ENCODE measurements at regions not wholly inside any gene's neighbourhood (a gene's known extent, or its start where the extent isn't known, plus 50 kb on each side); places are given as distances from the start of the nearest gene placed in this dataset.

- H3K27ac ChIP-seq: no peak overlapping the region
These were observed 159.7 kb upstream of the BMP4 start for GRCh38 chr14:54116198-54116885.

GRCh38 chr14:54116972-54117371, 160.3 kb upstream of the BMP4 start:
- TF ChIP-seq EP300 (IDR thresholded peaks at IDR 0.05): no peak
- no peak for TF ChIP-seq POLR2A (IDR thresholded peaks at IDR 0.05)
- TF ChIP-seq POLR2AphosphoS5 (IDR thresholded peaks at IDR 0.05): no peak
- TF ChIP-seq CTCF (IDR thresholded peaks at IDR 0.05): no peak
- Histone ChIP-seq H3K4me1 (no peaks in the 10 kb centered on the region), H3K4me3 (no peak overlapping the region), H3K27ac (no peak overlapping the region), H3K27me3 (no peaks in the 10 kb centered on the region), H3K9me3 (no peaks in the 10 kb centered on the region), H3K36me3 (no peaks in the 10 kb centered on the region)
- WGBS, 2 donors: 53 to 80% methylated on average over 2 of the region's 2 CpGs
- no peak for DNase-seq
- intact Hi-C loops (cut with DNase I): no loop called here

More at GRCh38 chr14:54116198-54116885, 159.7 kb upstream of the BMP4 start:
- no peaks in the 10 kb centered on the region for H3K4me1 ChIP-seq
- intact Hi-C loops (cut with DNase I): no loop called here
- H3K27me3 ChIP-seq: no peaks in the 10 kb centered on the region
- H3K36me3 ChIP-seq: no peaks in the 10 kb centered on the region
- no peak for TF ChIP-seq CTCF (IDR thresholded peaks at IDR 0.05)
- TF ChIP-seq POLR2A (IDR thresholded peaks at IDR 0.05): no peak
- no peak for TF ChIP-seq POLR2AphosphoS5 (IDR thresholded peaks at IDR 0.05)
- no peak for TF ChIP-seq EP300 (IDR thresholded peaks at IDR 0.05)
- 69 to 87% methylated on average over 2 of the region's 2 CpGs for whole genome bisulfite sequencing, 2 donors
- H3K9me3 ChIP-seq: no peaks in the 10 kb centered on the region
- H3K4me3 ChIP-seq: no peak overlapping the region
- DNase-seq: no peak

- no peaks in the 10 kb centered on the region for H3K36me3 ChIP-seq
- no peak overlapping the region for H3K4me3 ChIP-seq
- DNase-seq: no peak
- no peak overlapping the region for H3K27ac ChIP-seq
- WGBS, 2 donors: 9 to 50% methylated on average over 3 of the region's 3 CpGs
- intact Hi-C loops (cut with DNase I): no loop called here
- H3K27me3 ChIP-seq: no peaks in the 10 kb centered on the region
- H3K4me1 ChIP-seq: no peaks in the 10 kb centered on the region
- no peaks in the 10 kb centered on the region for H3K9me3 ChIP-seq
- no peak for TF ChIP-seq POLR2A (IDR thresholded peaks at IDR 0.05)
- TF ChIP-seq POLR2AphosphoS5 (IDR thresholded peaks at IDR 0.05): no peak
- no peak for TF ChIP-seq CTCF (IDR thresholded peaks at IDR 0.05)
- TF ChIP-seq EP300 (IDR thresholded peaks at IDR 0.05): no peak
These were observed 160.8 kb upstream of the BMP4 start for GRCh38 chr14:54117396-54117795.

- no peak overlapping the region for H3K27ac ChIP-seq
- no peak for DNase-seq
- intact Hi-C loops (cut with DNase I): no loop called here
- H3K9me3 ChIP-seq: no peaks in the 10 kb centered on the region
- TF ChIP-seq CTCF (IDR thresholded peaks at IDR 0.05) (no peak), POLR2AphosphoS5 (IDR thresholded peaks at IDR 0.05) (no peak), POLR2A (IDR thresholded peaks at IDR 0.05) (no peak), EP300 (IDR thresholded peaks at IDR 0.05) (no peak)
- no peaks in the 10 kb centered on the region for H3K4me1 ChIP-seq
- WGBS, 2 donors: 47 to 79% methylated on average over 3 of the region's 3 CpGs
- H3K36me3 ChIP-seq: no peaks in the 10 kb centered on the region
- no peak overlapping the region for H3K4me3 ChIP-seq
- no peaks in the 10 kb centered on the region for H3K27me3 ChIP-seq
These were observed 161.3 kb upstream of the BMP4 start for GRCh38 chr14:54117924-54118323.

- Histone ChIP-seq H3K27me3 (no peaks in the 10 kb centered on the region), H3K27ac (no peak overlapping the region), H3K4me3 (no peak overlapping the region), H3K36me3 (no peaks in the 10 kb centered on the region), H3K4me1 (no peaks in the 10 kb centered on the region), H3K9me3 (no peaks in the 10 kb centered on the region)
- DNase-seq: no peak
- intact Hi-C loops (cut with DNase I): no loop called here
- 88 to 96% methylated on average over 1 of the region's 1 CpG for WGBS, 2 donors
- no peak for TF ChIP-seq POLR2A (IDR thresholded peaks at IDR 0.05)
- no peak for TF ChIP-seq POLR2AphosphoS5 (IDR thresholded peaks at IDR 0.05)
- no peak for TF ChIP-seq EP300 (IDR thresholded peaks at IDR 0.05)
- no peak for TF ChIP-seq CTCF (IDR thresholded peaks at IDR 0.05)
These were observed 163.6 kb upstream of the BMP4 start for GRCh38 chr14:54120260-54120659.
